Bronchial epithelial cell (primary cell): ENCODE measurements at regions not wholly inside any gene's neighbourhood (a gene's known extent, or its start where the extent isn't known, plus 50 kb on each side); places are given as distances from the start of the nearest gene placed in this dataset.

ENCODE experiments used
- DNase-seq: peaks from one replicate; pipeline ENCODE4 v3.0.0-alpha.2; 2010; ENCODE audit warnings: low read depth
- FAIRE-seq: peaks from 2 replicates; lab custom pipeline; 2011; peaks lifted over from hg19 to GRCh38; lab: Jason Lieb, UNC
- H3K27me3 ChIP-seq: 2 replicates; pipeline ENCODE4 v1.5.1; 2011; ENCODE audit warnings: low read length; ENCODE audit not compliant: control insufficient read depth, insufficient read depth
- H3K36me3 ChIP-seq: 2 replicates; pipeline ENCODE4 v1.5.1; 2011; ENCODE audit warnings: low read length; ENCODE audit not compliant: control insufficient read depth, insufficient read depth
- H3K4me3 ChIP-seq: 2 replicates; pipeline ENCODE4 v1.5.1; 2011; ENCODE audit warnings: mild to moderate bottlenecking, low read depth, low read length, control low read depth
- TF ChIP-seq, protein P1 (sequence below): IDR thresholded peaks from 2 replicates; pipeline ENCODE4 v1.5.1; 2011; ENCODE audit warnings: mild to moderate bottlenecking, moderate library complexity, low read length, control low read depth, inconsistent platforms; ENCODE audit not compliant: insufficient read depth, severe bottlenecking

DNA sequence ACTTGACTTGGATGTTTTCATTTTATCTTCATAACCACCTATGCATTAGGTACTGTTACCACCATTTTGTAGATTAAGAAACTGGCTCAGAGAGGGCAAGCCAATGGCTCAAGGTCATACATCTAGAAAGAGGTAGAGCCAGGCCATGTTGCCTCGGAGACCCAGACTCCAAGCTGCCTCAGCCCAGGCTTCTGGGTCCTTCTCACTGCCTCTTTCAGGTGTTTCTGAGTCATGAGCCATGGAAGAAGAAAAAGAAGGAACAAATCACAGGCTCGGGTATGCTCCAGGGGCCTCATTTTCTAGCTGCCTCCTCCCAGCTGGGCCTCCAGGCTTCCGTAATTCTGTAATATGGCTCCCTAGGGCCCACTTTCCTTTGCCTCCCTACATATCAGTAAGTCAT lies 226.5 kb upstream of the TOPAZ1 start:
- H3K27me3 ChIP-seq = no peaks in the 10 kb centered on the region
- TF ChIP-seq, protein P1, sequence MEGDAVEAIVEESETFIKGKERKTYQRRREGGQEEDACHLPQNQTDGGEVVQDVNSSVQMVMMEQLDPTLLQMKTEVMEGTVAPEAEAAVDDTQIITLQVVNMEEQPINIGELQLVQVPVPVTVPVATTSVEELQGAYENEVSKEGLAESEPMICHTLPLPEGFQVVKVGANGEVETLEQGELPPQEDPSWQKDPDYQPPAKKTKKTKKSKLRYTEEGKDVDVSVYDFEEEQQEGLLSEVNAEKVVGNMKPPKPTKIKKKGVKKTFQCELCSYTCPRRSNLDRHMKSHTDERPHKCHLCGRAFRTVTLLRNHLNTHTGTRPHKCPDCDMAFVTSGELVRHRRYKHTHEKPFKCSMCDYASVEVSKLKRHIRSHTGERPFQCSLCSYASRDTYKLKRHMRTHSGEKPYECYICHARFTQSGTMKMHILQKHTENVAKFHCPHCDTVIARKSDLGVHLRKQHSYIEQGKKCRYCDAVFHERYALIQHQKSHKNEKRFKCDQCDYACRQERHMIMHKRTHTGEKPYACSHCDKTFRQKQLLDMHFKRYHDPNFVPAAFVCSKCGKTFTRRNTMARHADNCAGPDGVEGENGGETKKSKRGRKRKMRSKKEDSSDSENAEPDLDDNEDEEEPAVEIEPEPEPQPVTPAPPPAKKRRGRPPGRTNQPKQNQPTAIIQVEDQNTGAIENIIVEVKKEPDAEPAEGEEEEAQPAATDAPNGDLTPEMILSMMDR = no peak
- H3K4me3 ChIP-seq = no peak overlapping the region
- H3K36me3 ChIP-seq = peaks cover 4% of the 10 kb centered on the region
- no peak for FAIRE-seq
- no peak for DNase-seq

DNA sequence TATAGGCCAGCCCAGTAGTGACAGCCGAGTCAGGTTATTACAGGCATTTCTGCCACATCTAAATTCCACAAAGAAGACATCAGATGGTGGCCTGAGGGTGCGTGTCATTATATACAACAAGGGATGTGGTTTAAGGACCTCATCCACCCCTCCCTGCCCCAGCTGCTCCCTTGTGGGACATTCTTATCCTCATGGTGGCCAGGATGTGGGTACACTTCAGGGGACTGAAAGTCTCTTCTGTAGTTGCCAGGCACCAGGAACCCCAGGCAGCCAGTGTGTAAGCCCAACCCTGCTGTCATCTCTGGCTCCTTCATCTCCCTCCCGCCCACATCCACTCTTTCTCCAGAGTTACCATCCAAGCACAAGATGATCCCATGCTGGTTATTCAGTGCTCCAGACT lies 224.9 kb upstream of the TOPAZ1 start:
- Histone ChIP-seq H3K27me3 (no peaks in the 10 kb centered on the region), H3K36me3 (no peaks in the 10 kb centered on the region), H3K4me3 (no peak overlapping the region)
- DNase-seq (no peak), FAIRE-seq (no peak)
- TF ChIP-seq, protein P1 = no peak

DNA sequence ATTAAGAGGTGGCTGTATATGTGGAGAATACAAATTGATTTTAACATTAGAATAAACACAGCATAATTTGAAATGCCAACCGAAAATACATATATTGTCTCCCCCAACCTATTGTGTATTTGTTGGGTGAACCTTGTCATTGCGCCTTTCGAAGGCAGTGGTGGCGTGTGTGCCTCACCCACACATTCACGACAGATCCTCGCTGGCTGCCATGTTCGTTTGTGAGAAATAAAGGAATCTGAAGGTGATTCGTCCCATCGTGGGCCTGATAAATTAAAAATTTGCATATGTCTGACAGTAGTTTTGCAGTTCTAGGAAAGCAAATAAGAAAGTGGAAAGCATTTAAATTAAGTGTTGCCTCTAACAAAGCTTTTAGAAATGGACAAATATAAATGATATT lies 222.8 kb upstream of the TOPAZ1 start:
- FAIRE-seq = no peak

DNA sequence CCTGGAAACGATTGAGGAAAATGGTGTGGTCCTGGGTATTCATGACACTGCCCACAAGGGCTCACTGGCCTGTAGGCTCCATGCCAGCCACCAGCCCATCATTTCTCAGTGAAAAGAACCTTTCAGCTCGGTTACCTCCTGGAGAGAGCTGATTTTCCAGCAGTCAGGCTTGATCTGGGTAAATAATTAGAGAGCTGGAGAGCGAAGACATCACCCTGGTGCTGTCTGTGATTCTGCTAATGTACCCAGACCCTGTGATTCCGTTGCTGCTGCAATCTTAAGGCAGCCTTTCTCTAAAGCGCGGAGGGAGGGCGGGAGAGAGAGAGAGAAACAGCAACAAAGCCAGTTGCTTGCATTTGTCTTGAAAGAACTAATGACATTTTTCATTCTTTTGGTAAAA lies 221.9 kb upstream of the TOPAZ1 start:
- TF ChIP-seq, protein P1 = no peak
- FAIRE-seq = no peak
- no peak overlapping the region for H3K4me3 ChIP-seq
- H3K36me3 ChIP-seq = no peaks in the 10 kb centered on the region
- H3K27me3 ChIP-seq = no peaks in the 10 kb centered on the region
- no peak for DNase-seq

More for the DNA sequence above, 222.8 kb upstream of the TOPAZ1 start:
- TF ChIP-seq, protein P1 = no peak
- Histone ChIP-seq H3K4me3 (no peak overlapping the region), H3K27me3 (no peaks in the 10 kb centered on the region), H3K36me3 (no peaks in the 10 kb centered on the region)
- no peak for DNase-seq

DNA sequence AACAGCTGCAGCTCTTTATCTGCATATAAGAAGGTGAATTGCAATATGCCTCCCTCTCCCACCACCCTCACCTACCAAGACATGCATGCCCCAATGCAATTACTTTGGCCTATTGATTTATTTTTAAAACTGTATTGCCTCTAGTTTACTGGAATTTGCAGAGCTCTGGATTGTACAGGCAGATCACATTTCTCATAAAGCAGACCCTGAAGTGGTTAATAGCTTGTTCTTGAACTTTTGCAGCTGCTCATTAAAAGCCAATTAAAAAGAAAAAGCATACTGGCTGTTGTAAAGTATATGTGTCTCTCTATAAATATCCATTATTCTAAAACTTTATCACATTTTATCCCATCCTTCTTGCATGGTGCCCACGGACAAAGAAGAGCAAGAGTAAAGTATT lies 221.5 kb upstream of the TOPAZ1 start:
- FAIRE-seq = no peak
- Histone ChIP-seq H3K27me3 (no peaks in the 10 kb centered on the region), H3K36me3 (no peaks in the 10 kb centered on the region)

More for the DNA sequence above, 221.5 kb upstream of the TOPAZ1 start:
- no peak overlapping the region for H3K4me3 ChIP-seq
- TF ChIP-seq, protein P1 = no peak
- DNase-seq = no peak
